Panc1 (cell line): ENCODE measurements at regions not wholly inside any gene's neighbourhood (a gene's known extent, or its start where the extent isn't known, plus 50 kb on each side); places are given as distances from the start of the nearest gene placed in this dataset.

Experiments
- ATAC-seq: fragments of 200-7000 bp; cut with Tn5 transposase; 2 replicates; pipeline ENCODE4 v1.9.1; 2020; ENCODE audit warnings: mild to moderate bottlenecking, moderate library complexity
- BruUV-seq: library from RNA; stranded (reverse); fragments of 400-500 nt; replicated peaks from 2 replicates; lab custom pipeline; 2021; lab: Mats Ljungman, UMichigan
- CTCF ChIA-PET: fragments of 300-600 bp; sonication (Branson Sonifier 250); formaldehyde crosslinking; loops from one replicate; lab custom pipeline; 2022; ENCODE audit warnings: antibody characterized with exemption; lab: Charles Lee
- POLR2A ChIA-PET: fragments of 300-600 bp; sonication (Branson Sonifier 250); formaldehyde crosslinking; loops from one replicate; lab custom pipeline; 2022; ENCODE audit warnings: antibody characterized with exemption; lab: Charles Lee
- DNase-seq: peaks from one replicate; pipeline ENCODE4 v3.0.0-alpha.2; 2010; ENCODE audit warnings: low read depth, low spot score
- H3K27ac ChIP-seq: 2 replicates; pipeline ENCODE4 v1.5.1; 2011; ENCODE audit warnings: mild to moderate bottlenecking, low read length, inconsistent platforms
- H3K27me3 ChIP-seq: fragments of 200-500 bp; sonication (Bioruptor generic); 2 replicates; pipeline ENCODE4 v1.6.0; 2014; ENCODE audit warnings: low read length, inconsistent platforms; ENCODE audit not compliant: control insufficient read depth, insufficient read depth
- H3K36me3 ChIP-seq: fragments of 200-500 bp; sonication (Bioruptor generic); 2 replicates; pipeline ENCODE4 v1.5.1; 2014; ENCODE audit warnings: inconsistent platforms, mild to moderate bottlenecking, low read length, moderate library complexity; ENCODE audit not compliant: control insufficient read depth, insufficient read depth
- H3K4me1 ChIP-seq: 2 replicates; pipeline ENCODE4 v1.5.1; 2011; ENCODE audit warnings: inconsistent platforms, mild to moderate bottlenecking, low read length, moderate library complexity; ENCODE audit not compliant: control insufficient read depth, insufficient read depth
- H3K4me3 ChIP-seq, 2 experiments: 2 replicates each; pipeline ENCODE4 v1.5.1; 2011 to 2012; ENCODE audit warnings: low read depth in 2 of 2, low read length in 2 of 2, mild to moderate bottlenecking in 2 of 2, inconsistent platforms in 1 of 2, moderate library complexity in 1 of 2
- H3K9me3 ChIP-seq: fragments of 200-500 bp; sonication (Bioruptor generic); 2 replicates; pipeline ENCODE4 v1.5.1; 2014; ENCODE audit warnings: low read depth, mild to moderate bottlenecking, inconsistent platforms, low read length, moderate library complexity; ENCODE audit not compliant: control insufficient read depth, insufficient read depth
- POLR2AphosphoS5 ChIP-seq: IDR thresholded peaks from 2 replicates; pipeline ENCODE4 v1.6.1; 2012; ENCODE audit warnings: mild to moderate bottlenecking, low read depth, low read length, moderate library complexity
- REST ChIP-seq, 2 experiments: IDR thresholded peaks; 2 replicates each; pipeline ENCODE4 v1.6.1; 2011 to 2012; ENCODE audit warnings: low read depth in 2 of 2, control low read depth in 1 of 2, low read length in 1 of 2, mild to moderate bottlenecking in 1 of 2, moderate library complexity in 1 of 2; ENCODE audit not compliant: insufficient read depth in 1 of 2
- SIN3A ChIP-seq: IDR thresholded peaks from 2 replicates; pipeline ENCODE4 v1.6.1; 2012; ENCODE audit warnings: low read depth, mild to moderate bottlenecking, low read length, moderate library complexity, borderline replicate concordance; ENCODE audit not compliant: insufficient read depth
- TCF7L2 ChIP-seq: IDR thresholded peaks from 2 replicates; pipeline ENCODE4 v1.6.1; 2011; ENCODE audit warnings: mild to moderate bottlenecking, low read depth, low read length, inconsistent platforms
- in situ Hi-C: cut with HindIII; loops from 2 replicates; pipeline ENCODE4 v1.10.0; 2016; ENCODE audit warnings: low sequenced_read_pairs, low pct_unique_long_range_greater_than_20kb
- intact Hi-C: fragments of 100-400 bp; cut with micrococcal nuclease; formaldehyde crosslinking; loops from one replicate; pipeline ENCODE4 v1.10.0; 2022; ENCODE audit not compliant: unreplicated experiment
- TF ChIP-seq, protein P1 (sequence below): fragments of 450-650 bp; IDR thresholded peaks from 2 replicates; pipeline ENCODE4 v1.5.1; 2017; ENCODE audit warnings: mild to moderate bottlenecking

GRCh38 chr14:103231376-103232019 is 102.5 kb upstream of the EIF5 start:
- DNase-seq (no peak), ATAC-seq (no peak)
- Histone ChIP-seq H3K4me3 (no peak overlapping the region), H3K9me3 (no peaks in the 10 kb centered on the region), H3K36me3 (no peaks in the 10 kb centered on the region), H3K27me3 (no peaks in the 10 kb centered on the region), H3K27ac (no peak overlapping the region), H3K4me1 (no peaks in the 10 kb centered on the region; the same call in 1 of the 2 replicates)
- no TSS peak for BruUV-seq
- intact Hi-C loops (no loop called here), in situ Hi-C loops (no loop called here)
- ChIA-PET CTCF (no interaction called here), POLR2A (no interaction called here)
- TF ChIP-seq TCF7L2 (no peak), REST (IDR thresholded peaks at IDR 0.05; ENCODE audit: insufficient read depth in 1 of 2, low read depth in 2 of 2, low read length in 1 of 2) (no peak), SIN3A (no peak), POLR2AphosphoS5 (no peak)
- TF ChIP-seq, protein P1, sequence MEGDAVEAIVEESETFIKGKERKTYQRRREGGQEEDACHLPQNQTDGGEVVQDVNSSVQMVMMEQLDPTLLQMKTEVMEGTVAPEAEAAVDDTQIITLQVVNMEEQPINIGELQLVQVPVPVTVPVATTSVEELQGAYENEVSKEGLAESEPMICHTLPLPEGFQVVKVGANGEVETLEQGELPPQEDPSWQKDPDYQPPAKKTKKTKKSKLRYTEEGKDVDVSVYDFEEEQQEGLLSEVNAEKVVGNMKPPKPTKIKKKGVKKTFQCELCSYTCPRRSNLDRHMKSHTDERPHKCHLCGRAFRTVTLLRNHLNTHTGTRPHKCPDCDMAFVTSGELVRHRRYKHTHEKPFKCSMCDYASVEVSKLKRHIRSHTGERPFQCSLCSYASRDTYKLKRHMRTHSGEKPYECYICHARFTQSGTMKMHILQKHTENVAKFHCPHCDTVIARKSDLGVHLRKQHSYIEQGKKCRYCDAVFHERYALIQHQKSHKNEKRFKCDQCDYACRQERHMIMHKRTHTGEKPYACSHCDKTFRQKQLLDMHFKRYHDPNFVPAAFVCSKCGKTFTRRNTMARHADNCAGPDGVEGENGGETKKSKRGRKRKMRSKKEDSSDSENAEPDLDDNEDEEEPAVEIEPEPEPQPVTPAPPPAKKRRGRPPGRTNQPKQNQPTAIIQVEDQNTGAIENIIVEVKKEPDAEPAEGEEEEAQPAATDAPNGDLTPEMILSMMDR: no peak

DNA sequence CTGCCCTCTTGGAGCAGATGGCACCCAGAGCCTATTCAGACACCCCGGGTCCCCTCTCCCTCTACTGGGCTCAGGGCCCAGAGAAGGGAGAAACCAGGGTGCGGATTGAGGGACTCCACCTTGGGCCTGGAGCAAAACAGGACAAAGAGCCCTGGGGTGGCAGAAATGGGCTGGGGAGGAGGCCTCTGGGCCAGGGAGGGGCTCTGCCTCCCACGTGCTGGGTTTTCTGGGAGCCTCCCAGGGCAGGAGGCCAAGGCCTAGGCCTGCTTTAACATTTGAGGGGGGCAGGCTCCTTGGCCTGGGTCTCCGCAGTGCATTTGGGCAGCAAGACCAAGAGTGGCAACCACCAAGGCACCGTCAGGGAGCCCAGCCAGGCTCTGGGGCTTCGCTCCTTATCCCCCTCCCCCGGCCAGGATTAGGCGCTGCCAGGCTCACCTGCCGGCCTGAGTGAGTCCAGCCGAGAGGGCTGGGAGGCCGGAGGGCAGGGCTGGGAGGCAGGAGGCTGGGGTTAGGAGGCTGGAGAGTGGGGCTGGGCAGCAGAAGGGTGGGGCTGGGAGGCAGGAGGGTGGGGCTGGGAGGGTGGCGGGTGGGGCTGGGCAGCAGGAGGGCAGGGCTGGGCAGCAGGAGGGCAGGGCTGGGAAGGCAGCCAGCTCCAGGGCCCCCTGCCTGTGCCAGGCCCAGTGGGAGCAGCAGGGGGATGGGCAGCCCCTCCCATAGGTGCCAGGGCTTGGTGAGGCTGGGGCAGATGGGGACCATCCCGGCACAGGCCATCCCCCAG is 101.8 kb upstream of the EIF5 start:
- in situ Hi-C loops (no loop called here), intact Hi-C loops (no loop called here)
- peak; percentile 45 for ATAC-seq
- Histone ChIP-seq H3K4me1 (no peaks in the 10 kb centered on the region; the same call in 1 of the 2 replicates), H3K27me3 (no peaks in the 10 kb centered on the region), H3K4me3 (no peak overlapping the region), H3K27ac (no peak overlapping the region), H3K36me3 (no peaks in the 10 kb centered on the region), H3K9me3 (no peaks in the 10 kb centered on the region)
- no peak for TF ChIP-seq POLR2AphosphoS5
- TF ChIP-seq SIN3A: no peak
- no peak for TF ChIP-seq TCF7L2
- no peak for TF ChIP-seq REST (IDR thresholded peaks at IDR 0.05; ENCODE audit: insufficient read depth in 1 of 2, low read depth in 2 of 2, low read length in 1 of 2)
- TF ChIP-seq, protein P1: no peak
- BruUV-seq: no TSS peak
- ChIA-PET CTCF (no interaction called here), POLR2A (no interaction called here)
- DNase-seq: no peak
